ENCODE measurements at regions not wholly inside any gene's neighbourhood (a gene's known extent, or its start where the extent isn't known, plus 50 kb on each side); places are given as distances from the start of the nearest gene placed in this dataset.

DNA sequence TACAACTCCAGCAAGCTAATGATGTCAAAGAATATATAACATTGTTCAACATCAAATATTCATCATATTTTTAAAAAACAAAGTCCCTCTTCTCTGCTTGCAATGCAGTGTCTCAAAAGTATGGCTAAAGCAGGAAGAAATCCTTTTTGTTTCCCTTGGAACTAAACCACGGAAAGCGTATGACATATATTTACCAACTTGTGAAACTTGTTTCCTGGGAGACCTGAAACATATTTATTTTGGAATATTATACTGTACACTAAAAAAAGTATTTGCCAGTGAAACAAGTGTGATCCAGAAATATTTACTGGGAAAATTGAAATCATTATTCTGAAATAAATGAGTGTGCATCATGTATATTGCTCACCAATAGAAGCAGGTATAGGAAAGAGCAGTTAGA is 156.0 kb upstream of the ANKRD50 start:
- H3K27me3 ChIP-seq (ENCODE audit: insufficient read depth, low read length) = no peaks in the 10 kb centered on the region
- intact Hi-C loops (cut with micrococcal nuclease) = no loop called here
- BruUV-seq (replicated peaks) = no TSS peak
- H2AFZ ChIP-seq (ENCODE audit: low read depth, low read length, poor library complexity, severe bottlenecking) = no peak overlapping the region
- H3K4me3 ChIP-seq (replicated peaks in 1 of 2; ENCODE audit: low read depth in 1 of 2, low read length in 2 of 2) = no peak overlapping the region
- ChIA-PET POLR2A (no interaction called here), RAD21 (ENCODE audit: low non-redundant PET in 1 of 2, low total read pairs in 2 of 2, uncharacterized antibody in 2 of 2, unreplicated experiment in 2 of 2) (no interaction called here), CTCF (no interaction called here)
- ATAC-seq = no peak
- no peaks in the 10 kb centered on the region for H3K4me1 ChIP-seq (ENCODE audit: control insufficient read depth in 1 of 2, insufficient read depth in 2 of 2, low read length in 2 of 2)
- DNase-seq (ENCODE audit: low read depth, low spot score) = no peak
- no peak overlapping the region for H3K27ac ChIP-seq (ENCODE audit: low read depth, low read length)
- H3K9me2 ChIP-seq (ENCODE audit: insufficient read depth) = no peaks in the 10 kb centered on the region
- no peak overlapping the region for H3K4me2 ChIP-seq (ENCODE audit: low read length)
- no peaks in the 10 kb centered on the region for H4K20me1 ChIP-seq (ENCODE audit: insufficient read depth)
- H3K79me2 ChIP-seq (ENCODE audit: insufficient read depth, low read length) = no peaks in the 10 kb centered on the region
- H3K9me3 ChIP-seq (ENCODE audit: control insufficient read depth in 1 of 2, insufficient read depth in 1 of 2, low read depth in 1 of 2, low read length in 2 of 2) = no peaks in the 10 kb centered on the region
- H3K36me3 ChIP-seq (ENCODE audit: control insufficient read depth in 1 of 2, insufficient read depth in 2 of 2, low read length in 2 of 2) = no peaks in the 10 kb centered on the region
- H3K9ac ChIP-seq (ENCODE audit: low read length) = no peak overlapping the region
- TF ChIP-seq ZFX (IDR thresholded peaks at IDR 0.05) (no peak), YY1 (IDR thresholded peaks at IDR 0.05; ENCODE audit: extremely low read depth, insufficient replicate concordance, low read depth, low read length) (no peak), SRF (IDR thresholded peaks at IDR 0.05; ENCODE audit: low read depth) (no peak), JUND (IDR thresholded peaks at IDR 0.05) (no peak), ZNF274 (IDR thresholded peaks at IDR 0.05; ENCODE audit: low read depth, low read length) (no peak), EZH2phosphoT487 (IDR thresholded peaks at IDR 0.05; ENCODE audit: borderline replicate concordance) (no peak), EGR1 (IDR thresholded peaks at IDR 0.05; ENCODE audit: low read depth) (no peak), RAD21 (IDR thresholded peaks at IDR 0.05; ENCODE audit: low read depth) (no peak), POLR2AphosphoS5 (IDR thresholded peaks at IDR 0.05; ENCODE audit: low read depth, low read length) (no peak), ELF1 (IDR thresholded peaks at IDR 0.05; ENCODE audit: borderline replicate concordance, low read depth) (no peak), CEBPB (IDR thresholded peaks at IDR 0.05; ENCODE audit: low read depth) (no peak), CBX3 (IDR thresholded peaks at IDR 0.05; ENCODE audit: low read depth) (no peak), REST (IDR thresholded peaks at IDR 0.05; ENCODE audit: low read depth) (no peak), EZH2 (IDR thresholded peaks at IDR 0.05) (no peak)
- TF ChIP-seq, protein P1, sequence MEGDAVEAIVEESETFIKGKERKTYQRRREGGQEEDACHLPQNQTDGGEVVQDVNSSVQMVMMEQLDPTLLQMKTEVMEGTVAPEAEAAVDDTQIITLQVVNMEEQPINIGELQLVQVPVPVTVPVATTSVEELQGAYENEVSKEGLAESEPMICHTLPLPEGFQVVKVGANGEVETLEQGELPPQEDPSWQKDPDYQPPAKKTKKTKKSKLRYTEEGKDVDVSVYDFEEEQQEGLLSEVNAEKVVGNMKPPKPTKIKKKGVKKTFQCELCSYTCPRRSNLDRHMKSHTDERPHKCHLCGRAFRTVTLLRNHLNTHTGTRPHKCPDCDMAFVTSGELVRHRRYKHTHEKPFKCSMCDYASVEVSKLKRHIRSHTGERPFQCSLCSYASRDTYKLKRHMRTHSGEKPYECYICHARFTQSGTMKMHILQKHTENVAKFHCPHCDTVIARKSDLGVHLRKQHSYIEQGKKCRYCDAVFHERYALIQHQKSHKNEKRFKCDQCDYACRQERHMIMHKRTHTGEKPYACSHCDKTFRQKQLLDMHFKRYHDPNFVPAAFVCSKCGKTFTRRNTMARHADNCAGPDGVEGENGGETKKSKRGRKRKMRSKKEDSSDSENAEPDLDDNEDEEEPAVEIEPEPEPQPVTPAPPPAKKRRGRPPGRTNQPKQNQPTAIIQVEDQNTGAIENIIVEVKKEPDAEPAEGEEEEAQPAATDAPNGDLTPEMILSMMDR (IDR thresholded peaks at IDR 0.05 in 2 of 3, conservative IDR thresholded peaks at IDR 0.05 in 1 of 3; ENCODE audit: borderline replicate concordance in 1 of 3, insufficient read depth in 1 of 3, low read depth in 2 of 3, low read length in 2 of 3) = no peak
- TF ChIP-seq, protein P2, sequence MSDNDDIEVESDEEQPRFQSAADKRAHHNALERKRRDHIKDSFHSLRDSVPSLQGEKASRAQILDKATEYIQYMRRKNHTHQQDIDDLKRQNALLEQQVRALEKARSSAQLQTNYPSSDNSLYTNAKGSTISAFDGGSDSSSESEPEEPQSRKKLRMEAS (IDR thresholded peaks at IDR 0.05) = no peak
- TF ChIP-seq, protein P3, sequence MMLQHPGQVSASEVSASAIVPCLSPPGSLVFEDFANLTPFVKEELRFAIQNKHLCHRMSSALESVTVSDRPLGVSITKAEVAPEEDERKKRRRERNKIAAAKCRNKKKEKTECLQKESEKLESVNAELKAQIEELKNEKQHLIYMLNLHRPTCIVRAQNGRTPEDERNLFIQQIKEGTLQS (IDR thresholded peaks at IDR 0.05) = no peak

Measured in HCT116 (cell line).